Subcutaneous abdominal adipose tissue (tissue), 5 donors: ENCODE measurements at regions not wholly inside any gene's neighbourhood (a gene's known extent, or its start where the extent isn't known, plus 50 kb on each side); places are given as distances from the start of the nearest gene placed in this dataset.

ENCODE experiments used
- H3K27ac ChIP-seq: one replicate; pipeline ENCODE4 v1.7.0; 2013; ENCODE audit warnings: low read depth, mild to moderate bottlenecking, inconsistent platforms, low read length, moderate library complexity
- H3K27me3 ChIP-seq, 5 donors: one replicate each; pipeline ENCODE4 v1.7.0; 2013; ENCODE audit warnings: low read length in 5 of 5, inconsistent platforms in 1 of 5; ENCODE audit not compliant: control insufficient read depth in 5 of 5, insufficient read depth in 4 of 5
- H3K36me3 ChIP-seq, 5 donors: one replicate each; pipeline ENCODE4 v1.7.0; 2013; ENCODE audit warnings: low read length in 5 of 5; ENCODE audit not compliant: control insufficient read depth in 5 of 5, insufficient read depth in 5 of 5
- H3K4me1 ChIP-seq, 5 donors: one replicate each; pipeline ENCODE4 v1.7.0; 2013; ENCODE audit warnings: low read length in 5 of 5, mild to moderate bottlenecking in 3 of 5, moderate library complexity in 1 of 5; ENCODE audit not compliant: control insufficient read depth in 5 of 5, insufficient read depth in 5 of 5
- H3K4me3 ChIP-seq, 5 donors: one replicate each; pipeline ENCODE4 v1.7.0; 2013; ENCODE audit warnings: low read length in 5 of 5, low read depth in 1 of 5
- H3K9ac ChIP-seq, 5 donors: one replicate each; pipeline ENCODE4 v1.7.0; 2013; ENCODE audit warnings: low read length in 5 of 5, mild to moderate bottlenecking in 4 of 5, moderate library complexity in 3 of 5
- H3K9me3 ChIP-seq, 5 donors: one replicate each; pipeline ENCODE4 v1.7.0; 2013; ENCODE audit warnings: low read length in 5 of 5; ENCODE audit not compliant: control insufficient read depth in 5 of 5
- donor health status: healthy.
- donor health status: healthy.
- donor health status: healthy.
- donor health status: healthy.
- donor health status: healthy.

- H3K27me3 ChIP-seq, result peaks cover 0 to 4% (median 0%) of the 10 kb centered on the region in 5 donors
- no peaks in the 10 kb centered on the region for H3K9me3 ChIP-seq
- H3K9ac ChIP-seq, result no peak overlapping the region
- H3K4me1 ChIP-seq, result no peaks in the 10 kb centered on the region
- no peak overlapping the region for H3K27ac ChIP-seq
- no peak overlapping the region for H3K4me3 ChIP-seq
- no peaks in the 10 kb centered on the region for H3K36me3 ChIP-seq
Measured at GRCh38 chr10:59595593-59595992, 114.1 kb downstream of the SLC16A9 start.

- no peaks in the 10 kb centered on the region for H3K36me3 ChIP-seq
- H3K27me3 ChIP-seq, result peaks cover 0 to 4% (median 0%) of the 10 kb centered on the region in 5 donors
- no peak overlapping the region for H3K4me3 ChIP-seq
- H3K9me3 ChIP-seq, result no peaks in the 10 kb centered on the region
- H3K4me1 ChIP-seq, result no peaks in the 10 kb centered on the region
- no peak overlapping the region for H3K27ac ChIP-seq
- H3K9ac ChIP-seq, result no peak overlapping the region
Measured at GRCh38 chr10:59593768-59594167, 115.9 kb downstream of the SLC16A9 start.

- H3K9me3 ChIP-seq, result no peaks in the 10 kb centered on the region
- peaks cover 0 to 4% (median 0%) of the 10 kb centered on the region in 5 donors for H3K27me3 ChIP-seq
- H3K4me1 ChIP-seq, result no peaks in the 10 kb centered on the region
- no peak overlapping the region for H3K27ac ChIP-seq
- no peak overlapping the region for H3K9ac ChIP-seq
- H3K36me3 ChIP-seq, result no peaks in the 10 kb centered on the region
- no peak overlapping the region for H3K4me3 ChIP-seq
Measured at GRCh38 chr10:59589796-59590195, 119.9 kb downstream of the SLC16A9 start.

- H3K4me1 ChIP-seq, result no peaks in the 10 kb centered on the region
- H3K4me3 ChIP-seq, result no peak overlapping the region
- H3K27ac ChIP-seq, result no peak overlapping the region
- no peaks in the 10 kb centered on the region for H3K36me3 ChIP-seq
- H3K9ac ChIP-seq, result no peak overlapping the region
- H3K27me3 ChIP-seq, result peaks cover 0 to 4% (median 0%) of the 10 kb centered on the region in 5 donors
- no peaks in the 10 kb centered on the region for H3K9me3 ChIP-seq
Measured at GRCh38 chr10:59588791-59589190, 120.9 kb downstream of the SLC16A9 start.

GRCh38 chr10:59587756-59588140, 121.9 kb downstream of the SLC16A9 start:
- Histone ChIP-seq H3K27me3 (no peaks in the 10 kb centered on the region), H3K9me3 (no peaks in the 10 kb centered on the region), H3K27ac (no peak overlapping the region), H3K36me3 (no peaks in the 10 kb centered on the region), H3K4me3 (no peak overlapping the region), H3K4me1 (peaks cover 0 to 3% (median 0%) of the 10 kb centered on the region in 5 donors), H3K9ac (no peak overlapping the region)

GRCh38 chr10:59587083-59587755, 122.4 kb downstream of the SLC16A9 start:
- Histone ChIP-seq H3K9me3 (no peaks in the 10 kb centered on the region), H3K27ac (no peak overlapping the region), H3K36me3 (no peaks in the 10 kb centered on the region), H3K4me1 (peaks cover 0 to 3% (median 0%) of the 10 kb centered on the region in 5 donors), H3K4me3 (no peak overlapping the region), H3K9ac (no peak overlapping the region), H3K27me3 (no peaks in the 10 kb centered on the region)

GRCh38 chr10:59586407-59586891, 123.2 kb downstream of the SLC16A9 start:
- Histone ChIP-seq H3K27me3 (no peaks in the 10 kb centered on the region), H3K9me3 (no peaks in the 10 kb centered on the region), H3K4me1 (peaks cover 0 to 4% (median 0%) of the 10 kb centered on the region in 5 donors), H3K4me3 (no peak overlapping the region), H3K36me3 (no peaks in the 10 kb centered on the region), H3K27ac (no peak overlapping the region), H3K9ac (no peak overlapping the region)

- Histone ChIP-seq H3K36me3 (no peaks in the 10 kb centered on the region), H3K27me3 (no peaks in the 10 kb centered on the region), H3K4me1 (peaks cover 0 to 4% (median 0%) of the 10 kb centered on the region in 5 donors), H3K27ac (no peak overlapping the region), H3K4me3 (no peak overlapping the region), H3K9ac (no peak overlapping the region), H3K9me3 (no peaks in the 10 kb centered on the region)
Measured at GRCh38 chr10:59585046-59585700, 124.5 kb downstream of the SLC16A9 start.

GRCh38 chr10:59582780-59583179, 126.9 kb downstream of the SLC16A9 start:
- H3K27ac ChIP-seq, result no peak overlapping the region
- no peak overlapping the region for H3K4me3 ChIP-seq
- H3K27me3 ChIP-seq, result no peaks in the 10 kb centered on the region
- no peak overlapping the region for H3K9ac ChIP-seq
- peaks cover 0 to 4% (median 0%) of the 10 kb centered on the region in 5 donors for H3K4me1 ChIP-seq
- H3K36me3 ChIP-seq, result no peaks in the 10 kb centered on the region
- H3K9me3 ChIP-seq, result no peaks in the 10 kb centered on the region

- Histone ChIP-seq H3K9ac (no peak overlapping the region), H3K4me1 (peaks cover 0 to 4% (median 0%) of the 10 kb centered on the region in 5 donors), H3K27me3 (no peaks in the 10 kb centered on the region), H3K4me3 (no peak overlapping the region), H3K36me3 (no peaks in the 10 kb centered on the region), H3K9me3 (no peaks in the 10 kb centered on the region), H3K27ac (no peak overlapping the region)
Measured at GRCh38 chr10:59582058-59582457, 127.6 kb downstream of the SLC16A9 start.
